Activated CD4-positive, CD25-positive, alpha-beta regulatory T cell (primary cell): ENCODE measurements at regions not wholly inside any gene's neighbourhood (a gene's known extent, or its start where the extent isn't known, plus 50 kb on each side); places are given as distances from the start of the nearest gene placed in this dataset.
"Not testable (repeated sequence)": the region's sequence is repeated elsewhere in the genome, so short reads cannot be mapped to it uniquely, and the experiment has no call there.

Experiments used
- DNase-seq, 4 experiments: peaks; one replicate each; lab custom pipeline; 2025; lab: John Stamatoyannopoulos, UW

- DNase-seq = no peak
These were observed 120.7 kb upstream of the GALNT15 start for GRCh38 chr3:16053794-16054193.

- DNase-seq = no peak
These were observed 118.8 kb upstream of the GALNT15 start for GRCh38 chr3:16055606-16056211.

DNA sequence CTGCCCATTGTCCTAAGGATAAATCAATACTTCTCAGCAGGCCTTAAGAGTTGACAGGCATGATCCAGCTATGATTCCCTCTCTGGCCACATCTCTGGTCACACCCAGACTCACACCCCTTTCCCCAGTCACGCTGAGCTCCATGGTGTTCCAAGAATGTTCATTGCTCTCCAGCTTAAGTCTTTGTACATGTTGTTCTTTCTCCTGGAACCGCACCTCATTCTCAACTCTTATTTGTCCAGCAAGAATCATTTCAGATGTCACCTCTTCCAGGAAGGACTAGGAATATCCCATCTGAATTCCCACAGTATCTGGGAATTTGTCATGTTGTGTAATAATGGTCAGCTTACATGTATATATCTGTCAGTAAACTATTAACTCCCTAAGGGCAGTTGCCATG is 118.3 kb upstream of the GALNT15 start:
- no peak for DNase-seq

- no peak for DNase-seq
These were observed 116.0 kb upstream of the GALNT15 start for GRCh38 chr3:16058521-16058920.

GRCh38 chr3:16059081-16059537 is 115.4 kb upstream of the GALNT15 start:
- no peak for DNase-seq

DNA sequence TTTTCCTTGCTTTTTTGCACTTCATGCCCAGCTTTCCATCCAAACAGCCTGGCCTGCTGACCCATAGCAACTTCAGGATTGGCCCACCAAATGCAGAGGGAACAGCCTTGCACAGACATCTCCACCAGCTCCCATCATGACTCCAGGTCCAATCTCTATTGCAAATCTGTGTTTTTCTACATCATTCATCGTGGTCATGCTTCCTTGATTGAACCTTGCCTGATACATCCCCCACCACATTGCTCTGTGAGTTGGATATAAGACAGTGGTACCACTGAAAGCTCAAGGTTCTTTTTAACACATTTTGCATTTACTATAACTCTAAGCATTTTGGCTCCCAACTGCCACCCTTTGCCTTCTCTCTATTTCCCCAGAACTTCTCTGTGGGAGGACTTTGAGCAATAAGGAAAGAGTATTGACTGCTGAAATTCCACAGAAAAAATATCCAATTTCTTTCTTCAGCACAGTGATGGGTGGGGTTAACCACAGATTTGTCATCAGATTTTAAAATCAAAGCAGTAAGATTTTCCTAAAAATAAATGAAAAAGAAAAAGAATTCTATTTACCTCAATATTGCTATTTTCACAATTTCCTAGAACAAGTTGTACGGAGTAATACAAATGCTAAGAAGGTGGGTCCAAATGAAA is 114.6 kb upstream of the GALNT15 start:
- no peak for DNase-seq

- no peak for DNase-seq
These were observed 114.1 kb upstream of the GALNT15 start for GRCh38 chr3:16060358-16060852.

DNA sequence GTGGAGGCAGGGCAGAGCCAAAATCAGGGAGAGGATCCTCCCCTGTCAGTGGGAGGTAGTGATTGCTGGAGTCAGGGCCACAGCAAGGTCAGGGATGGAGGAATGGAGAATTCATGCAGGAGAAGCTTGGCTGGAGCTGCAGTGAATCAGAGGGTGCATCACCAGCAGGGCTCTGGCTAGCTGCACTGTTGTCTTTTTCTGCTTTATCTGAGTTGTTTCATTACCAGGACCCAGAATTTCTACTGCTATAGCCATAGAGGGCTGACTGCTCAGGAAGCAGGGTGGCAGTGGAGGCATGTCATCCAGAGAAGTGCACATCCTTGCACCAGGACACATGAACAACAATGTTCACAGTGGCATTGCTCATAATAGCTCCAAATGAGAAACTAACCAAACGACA is 113.5 kb upstream of the GALNT15 start:
- DNase-seq = no peak

- DNase-seq = no peak
These were observed 113.0 kb upstream of the GALNT15 start for GRCh38 chr3:16061491-16061890.

- DNase-seq = no peak
These were observed 110.9 kb upstream of the GALNT15 start for GRCh38 chr3:16063603-16064002.

DNA sequence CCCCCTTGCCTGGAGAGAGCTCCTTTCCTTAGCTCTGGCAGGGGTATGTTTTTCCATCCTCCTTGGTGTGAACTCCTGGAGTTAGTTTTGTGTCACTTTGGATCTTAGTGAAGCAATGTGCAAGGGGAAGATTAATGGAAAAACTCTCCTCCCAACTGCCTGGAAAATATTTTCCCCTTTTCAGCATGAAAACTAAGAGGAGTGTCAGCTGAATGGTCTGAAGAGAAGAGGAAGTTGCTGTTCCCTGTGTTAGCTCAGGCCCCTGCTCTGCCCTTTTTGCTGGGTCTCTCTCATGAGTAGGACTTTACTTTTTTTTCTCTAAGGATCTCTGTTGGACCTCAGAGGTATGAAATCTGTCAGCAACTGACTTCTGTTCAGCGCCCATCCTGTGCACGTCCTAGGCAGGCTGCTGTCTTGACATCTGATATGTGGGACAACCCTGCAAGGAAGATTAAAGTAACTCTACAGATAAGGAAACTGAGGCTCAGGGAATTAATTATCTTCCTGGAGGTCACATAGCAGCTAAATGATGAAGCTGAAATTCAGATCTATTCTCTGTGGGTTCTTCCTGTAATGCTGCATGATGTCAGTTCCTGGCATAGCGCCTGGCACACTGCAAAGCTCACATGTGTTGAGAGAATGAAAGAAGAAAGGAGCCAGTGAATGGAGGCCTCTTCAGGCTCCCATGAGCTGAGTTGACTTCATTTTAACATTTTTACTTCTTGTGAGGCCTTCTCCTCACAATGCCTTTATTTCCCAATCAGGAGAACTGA is 109.7 kb upstream of the GALNT15 start:
- DNase-seq = no peak

- DNase-seq = no peak
These were observed 107.9 kb upstream of the GALNT15 start for GRCh38 chr3:16066545-16066944.

DNA sequence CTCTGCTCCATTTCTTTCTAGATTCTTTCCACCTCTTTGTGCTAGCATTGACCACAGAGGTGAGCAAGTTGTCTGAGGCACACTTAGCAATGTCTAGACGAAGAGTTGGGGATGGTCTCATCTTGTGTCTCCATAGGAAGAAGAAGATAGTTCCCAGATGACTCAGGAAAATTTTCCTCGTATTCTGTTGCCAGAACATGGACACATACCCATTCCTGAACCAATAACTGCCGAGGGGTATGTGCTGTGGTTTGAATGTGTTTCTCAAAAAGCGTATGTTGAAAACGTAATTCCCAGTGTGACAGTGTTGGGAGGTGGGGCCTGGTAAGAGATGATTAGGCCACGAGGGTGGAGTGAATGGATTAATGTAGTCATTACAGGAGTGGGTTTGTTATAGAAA is 107.5 kb upstream of the GALNT15 start:
- no peak for DNase-seq

GRCh38 chr3:16067837-16068471 is 106.5 kb upstream of the GALNT15 start:
- DNase-seq = no peak

- no peak for DNase-seq
These were observed 105.1 kb upstream of the GALNT15 start for GRCh38 chr3:16069149-16069922.

DNA sequence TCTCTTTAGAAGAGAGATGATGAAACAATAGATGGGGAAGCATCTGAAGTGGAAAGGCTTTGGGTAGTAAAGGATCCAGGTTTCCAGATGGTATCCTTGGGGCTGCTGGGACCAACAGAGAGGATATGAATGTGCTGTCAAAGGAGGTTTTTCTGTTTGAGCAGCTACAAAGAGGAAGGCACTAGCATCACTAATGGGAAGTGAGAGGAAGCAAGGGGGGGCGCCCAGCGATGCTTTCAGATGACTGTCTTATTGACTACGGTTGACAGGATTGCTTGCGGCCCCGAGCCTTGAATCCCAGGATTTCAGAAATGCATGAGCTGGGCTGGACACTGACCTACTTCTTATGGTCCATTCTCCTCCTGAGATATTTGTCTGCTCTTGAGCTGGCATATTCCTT is 103.8 kb upstream of the GALNT15 start:
- no peak for DNase-seq

- DNase-seq = no peak
These were observed 103.3 kb upstream of the GALNT15 start for GRCh38 chr3:16071206-16071605.

GRCh38 chr3:16072420-16073110 is 101.9 kb upstream of the GALNT15 start:
- no peak for DNase-seq

GRCh38 chr3:16073203-16073602 is 101.3 kb upstream of the GALNT15 start:
- DNase-seq = no peak

DNA sequence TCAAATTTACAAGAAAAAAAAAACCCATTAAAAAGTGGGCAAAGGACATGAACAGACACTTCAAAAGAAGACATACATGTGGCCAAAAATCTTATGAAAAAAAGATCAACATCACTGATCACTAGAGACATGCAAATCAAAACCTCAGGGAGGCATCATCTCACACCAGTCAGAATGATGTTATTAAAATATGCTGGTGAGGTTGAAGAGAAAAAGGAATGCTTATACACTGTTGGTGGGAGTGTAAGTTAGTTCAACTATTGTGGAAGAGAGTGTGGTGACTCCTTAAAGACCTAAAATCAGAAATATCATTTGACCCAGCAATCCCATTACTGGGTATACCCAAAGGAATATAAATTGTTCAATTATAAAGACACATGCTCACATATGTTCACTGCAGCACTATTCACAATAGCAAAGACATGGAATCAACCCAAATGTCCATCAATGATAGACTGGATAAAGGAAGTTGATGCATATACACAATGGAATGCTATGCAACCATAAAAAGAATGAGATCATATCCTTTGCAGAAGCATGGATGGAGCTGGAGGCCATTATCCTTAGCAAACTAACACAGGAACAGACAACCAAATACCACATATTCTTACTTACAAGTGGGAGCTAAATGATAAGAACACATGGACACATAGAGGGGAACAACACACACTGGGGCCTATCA is 100.3 kb upstream of the GALNT15 start:
- not testable (repeated sequence) for DNase-seq

- DNase-seq = no peak
These were observed 98.8 kb upstream of the GALNT15 start for GRCh38 chr3:16075647-16076046.
